Endothelial cell of umbilical vein (primary cell): ENCODE measurements at regions not wholly inside any gene's neighbourhood (a gene's known extent, or its start where the extent isn't known, plus 50 kb on each side); places are given as distances from the start of the nearest gene placed in this dataset.

ENCODE experiments used
- EZH2 ChIP-seq: IDR thresholded peaks from 2 replicates; pipeline ENCODE4 v1.6.1; 2012; ENCODE audit warnings: borderline replicate concordance, low read depth, mild to moderate bottlenecking, moderate library complexity, low read length, inconsistent platforms; ENCODE audit not compliant: severe bottlenecking
- MYC ChIP-seq: IDR thresholded peaks from one replicate; pipeline ENCODE4 v1.6.1; 2011; ENCODE audit warnings: mild to moderate bottlenecking, low read depth, low read length
- POLR2A ChIP-seq: IDR thresholded peaks from 2 replicates; pipeline ENCODE4 v1.6.1; 2012; ENCODE audit warnings: low read depth, mild to moderate bottlenecking, control low read depth, low read length
- POLR2AphosphoS5 ChIP-seq: IDR thresholded peaks from 2 replicates; pipeline ENCODE4 v1.6.1; 2012; ENCODE audit warnings: low read depth, mild to moderate bottlenecking, control low read depth, low read length, moderate library complexity; ENCODE audit not compliant: insufficient read depth
- TF ChIP-seq, protein P1 (sequence below), 2 donors: IDR thresholded peaks; 1 replicate in 1 of 2; 2 replicates in 1 of 2; pipeline ENCODE4 v1.5.1; 2011; ENCODE audit warnings: low read length in 2 of 2, mild to moderate bottlenecking in 2 of 2, moderate library complexity in 2 of 2, control low read depth in 1 of 2, inconsistent platforms in 1 of 2, low read depth in 1 of 2; ENCODE audit not compliant: insufficient read depth in 1 of 2; ENCODE audit errors: extremely low read depth in 1 of 2

DNA sequence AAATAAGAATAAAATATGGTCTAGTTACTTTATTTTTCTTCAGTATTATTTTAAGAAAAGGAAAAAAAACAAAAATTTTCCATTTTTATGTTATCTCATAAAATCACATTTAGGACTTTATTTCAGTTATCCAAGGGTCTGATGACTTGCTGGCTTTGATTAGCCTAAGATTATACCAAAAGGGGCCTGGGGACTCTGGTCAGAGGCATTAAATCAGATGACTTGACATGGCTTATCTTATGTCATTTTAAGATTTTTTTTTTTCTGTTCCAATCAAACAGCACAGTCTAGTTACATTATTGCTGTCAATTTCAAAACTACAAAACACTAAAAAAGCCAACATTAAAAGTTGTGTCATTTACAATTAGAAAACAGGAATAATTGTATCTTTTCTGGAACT is 725.4 kb upstream of the NR2F2 start:
- TF ChIP-seq POLR2AphosphoS5 (no peak), POLR2A (no peak), EZH2 (no peak), MYC (no peak)
- TF ChIP-seq, protein P1, sequence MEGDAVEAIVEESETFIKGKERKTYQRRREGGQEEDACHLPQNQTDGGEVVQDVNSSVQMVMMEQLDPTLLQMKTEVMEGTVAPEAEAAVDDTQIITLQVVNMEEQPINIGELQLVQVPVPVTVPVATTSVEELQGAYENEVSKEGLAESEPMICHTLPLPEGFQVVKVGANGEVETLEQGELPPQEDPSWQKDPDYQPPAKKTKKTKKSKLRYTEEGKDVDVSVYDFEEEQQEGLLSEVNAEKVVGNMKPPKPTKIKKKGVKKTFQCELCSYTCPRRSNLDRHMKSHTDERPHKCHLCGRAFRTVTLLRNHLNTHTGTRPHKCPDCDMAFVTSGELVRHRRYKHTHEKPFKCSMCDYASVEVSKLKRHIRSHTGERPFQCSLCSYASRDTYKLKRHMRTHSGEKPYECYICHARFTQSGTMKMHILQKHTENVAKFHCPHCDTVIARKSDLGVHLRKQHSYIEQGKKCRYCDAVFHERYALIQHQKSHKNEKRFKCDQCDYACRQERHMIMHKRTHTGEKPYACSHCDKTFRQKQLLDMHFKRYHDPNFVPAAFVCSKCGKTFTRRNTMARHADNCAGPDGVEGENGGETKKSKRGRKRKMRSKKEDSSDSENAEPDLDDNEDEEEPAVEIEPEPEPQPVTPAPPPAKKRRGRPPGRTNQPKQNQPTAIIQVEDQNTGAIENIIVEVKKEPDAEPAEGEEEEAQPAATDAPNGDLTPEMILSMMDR (IDR thresholded peaks at IDR 0.05; ENCODE audit: extremely low read depth in 1 of 2, insufficient read depth in 1 of 2, low read depth in 1 of 2, low read length in 2 of 2), result no peak
